ENCODE measurements at regions not wholly inside any gene's neighbourhood (a gene's known extent, or its start where the extent isn't known, plus 50 kb on each side); places are given as distances from the start of the nearest gene placed in this dataset.

DNA sequence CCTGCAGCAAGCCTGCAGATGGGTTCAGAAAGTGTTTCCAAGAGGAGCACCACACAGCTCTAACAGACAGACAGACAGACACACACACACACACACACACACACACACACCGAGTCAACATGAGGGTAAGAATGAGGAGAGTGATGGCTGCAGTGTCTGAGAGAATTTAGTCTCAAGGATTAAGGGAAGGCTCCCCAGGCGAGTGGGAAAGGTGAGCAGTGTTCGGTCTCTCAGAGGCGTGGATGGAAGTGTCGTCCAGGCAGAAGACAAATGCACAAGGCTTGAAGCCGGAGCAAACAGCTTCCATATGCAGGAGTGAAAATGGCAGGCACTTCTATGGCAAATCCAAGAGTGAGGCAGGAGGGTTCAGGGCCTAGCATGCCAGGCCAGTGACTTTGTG, 770.1 kb downstream of the KCNJ18 start:
- Histone ChIP-seq H3K27ac (ENCODE audit: low read length) (no peak overlapping the region), H3K27me3 (ENCODE audit: control insufficient read depth, insufficient read depth, low read length) (no peaks in the 10 kb centered on the region), H3K4me3 (ENCODE audit: low read depth in 2 of 2, low read length in 2 of 2) (no peak overlapping the region), H3K36me3 (ENCODE audit: control insufficient read depth, insufficient read depth, low read length) (no peaks in the 10 kb centered on the region), H3K9me3 (ENCODE audit: control insufficient read depth, insufficient read depth, low read depth, low read length) (no peaks in the 10 kb centered on the region), H3K4me1 (ENCODE audit: control insufficient read depth, insufficient read depth, low read length) (no peaks in the 10 kb centered on the region)
- ChIA-PET POLR2A (no interaction called here), CTCF (no interaction called here)
- ATAC-seq (no peak), DNase-seq (ENCODE audit: low read depth, low spot score) (no peak)
- no TSS peak for BruUV-seq (replicated peaks)
- TF ChIP-seq, protein P1, sequence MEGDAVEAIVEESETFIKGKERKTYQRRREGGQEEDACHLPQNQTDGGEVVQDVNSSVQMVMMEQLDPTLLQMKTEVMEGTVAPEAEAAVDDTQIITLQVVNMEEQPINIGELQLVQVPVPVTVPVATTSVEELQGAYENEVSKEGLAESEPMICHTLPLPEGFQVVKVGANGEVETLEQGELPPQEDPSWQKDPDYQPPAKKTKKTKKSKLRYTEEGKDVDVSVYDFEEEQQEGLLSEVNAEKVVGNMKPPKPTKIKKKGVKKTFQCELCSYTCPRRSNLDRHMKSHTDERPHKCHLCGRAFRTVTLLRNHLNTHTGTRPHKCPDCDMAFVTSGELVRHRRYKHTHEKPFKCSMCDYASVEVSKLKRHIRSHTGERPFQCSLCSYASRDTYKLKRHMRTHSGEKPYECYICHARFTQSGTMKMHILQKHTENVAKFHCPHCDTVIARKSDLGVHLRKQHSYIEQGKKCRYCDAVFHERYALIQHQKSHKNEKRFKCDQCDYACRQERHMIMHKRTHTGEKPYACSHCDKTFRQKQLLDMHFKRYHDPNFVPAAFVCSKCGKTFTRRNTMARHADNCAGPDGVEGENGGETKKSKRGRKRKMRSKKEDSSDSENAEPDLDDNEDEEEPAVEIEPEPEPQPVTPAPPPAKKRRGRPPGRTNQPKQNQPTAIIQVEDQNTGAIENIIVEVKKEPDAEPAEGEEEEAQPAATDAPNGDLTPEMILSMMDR (IDR thresholded peaks at IDR 0.05) = no peak
- intact Hi-C loops (cut with micrococcal nuclease; ENCODE audit: unreplicated experiment) (no loop called here), in situ Hi-C loops (cut with HindIII; ENCODE audit: low pct_unique_long_range_greater_than_20kb, low sequenced_read_pairs) (no loop called here)

DNA sequence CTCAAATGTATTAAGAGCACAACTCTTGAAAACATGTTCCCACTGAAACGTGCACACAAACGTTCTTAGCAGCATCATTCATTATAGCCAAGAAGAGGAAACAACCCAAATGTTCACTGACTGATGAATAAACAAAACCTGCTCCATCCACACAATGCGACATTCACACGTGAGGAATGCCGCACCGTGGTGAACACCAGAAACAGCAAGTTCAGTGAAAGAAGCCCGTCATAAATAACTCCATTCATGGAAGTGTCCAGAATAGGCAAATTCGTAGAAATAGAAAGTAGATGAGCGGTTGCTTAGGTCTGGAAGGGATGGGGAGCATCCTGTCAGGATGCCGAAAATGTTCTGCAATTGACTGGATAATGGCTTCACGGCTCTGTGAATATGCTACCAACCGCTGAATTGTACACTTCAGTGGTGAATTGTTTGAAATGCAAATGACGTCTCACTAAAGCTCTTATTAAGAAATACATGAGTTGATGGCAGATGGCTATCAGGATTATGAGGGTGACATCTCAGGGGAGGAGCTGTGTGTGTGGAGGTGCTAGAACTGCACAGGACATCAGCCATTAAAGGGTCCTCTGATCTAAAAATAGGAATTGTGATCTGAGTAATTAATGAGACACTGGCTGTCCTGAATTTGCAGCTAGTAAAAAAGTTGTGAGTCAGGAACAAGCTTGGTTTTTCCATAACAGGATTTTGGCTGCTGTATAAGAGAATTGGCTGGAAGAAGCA, 771.0 kb downstream of the KCNJ18 start:
- Histone ChIP-seq H3K4me3 (ENCODE audit: low read depth in 2 of 2, low read length in 2 of 2) (no peak overlapping the region), H3K27me3 (ENCODE audit: control insufficient read depth, insufficient read depth, low read length) (no peaks in the 10 kb centered on the region), H3K4me1 (ENCODE audit: control insufficient read depth, insufficient read depth, low read length) (no peaks in the 10 kb centered on the region), H3K36me3 (ENCODE audit: control insufficient read depth, insufficient read depth, low read length) (no peaks in the 10 kb centered on the region), H3K9me3 (ENCODE audit: control insufficient read depth, insufficient read depth, low read depth, low read length) (no peaks in the 10 kb centered on the region), H3K27ac (ENCODE audit: low read length) (no peak overlapping the region)
- in situ Hi-C loops (cut with HindIII; ENCODE audit: low pct_unique_long_range_greater_than_20kb, low sequenced_read_pairs) (no loop called here), intact Hi-C loops (cut with micrococcal nuclease; ENCODE audit: unreplicated experiment) (no loop called here)
- no peak for ATAC-seq
- no peak for TF ChIP-seq POLR2AphosphoS5 (IDR thresholded peaks at IDR 0.05; ENCODE audit: low read depth, low read length)
- TF ChIP-seq, protein P1 (IDR thresholded peaks at IDR 0.05) = no peak
- TF ChIP-seq, protein P2, sequence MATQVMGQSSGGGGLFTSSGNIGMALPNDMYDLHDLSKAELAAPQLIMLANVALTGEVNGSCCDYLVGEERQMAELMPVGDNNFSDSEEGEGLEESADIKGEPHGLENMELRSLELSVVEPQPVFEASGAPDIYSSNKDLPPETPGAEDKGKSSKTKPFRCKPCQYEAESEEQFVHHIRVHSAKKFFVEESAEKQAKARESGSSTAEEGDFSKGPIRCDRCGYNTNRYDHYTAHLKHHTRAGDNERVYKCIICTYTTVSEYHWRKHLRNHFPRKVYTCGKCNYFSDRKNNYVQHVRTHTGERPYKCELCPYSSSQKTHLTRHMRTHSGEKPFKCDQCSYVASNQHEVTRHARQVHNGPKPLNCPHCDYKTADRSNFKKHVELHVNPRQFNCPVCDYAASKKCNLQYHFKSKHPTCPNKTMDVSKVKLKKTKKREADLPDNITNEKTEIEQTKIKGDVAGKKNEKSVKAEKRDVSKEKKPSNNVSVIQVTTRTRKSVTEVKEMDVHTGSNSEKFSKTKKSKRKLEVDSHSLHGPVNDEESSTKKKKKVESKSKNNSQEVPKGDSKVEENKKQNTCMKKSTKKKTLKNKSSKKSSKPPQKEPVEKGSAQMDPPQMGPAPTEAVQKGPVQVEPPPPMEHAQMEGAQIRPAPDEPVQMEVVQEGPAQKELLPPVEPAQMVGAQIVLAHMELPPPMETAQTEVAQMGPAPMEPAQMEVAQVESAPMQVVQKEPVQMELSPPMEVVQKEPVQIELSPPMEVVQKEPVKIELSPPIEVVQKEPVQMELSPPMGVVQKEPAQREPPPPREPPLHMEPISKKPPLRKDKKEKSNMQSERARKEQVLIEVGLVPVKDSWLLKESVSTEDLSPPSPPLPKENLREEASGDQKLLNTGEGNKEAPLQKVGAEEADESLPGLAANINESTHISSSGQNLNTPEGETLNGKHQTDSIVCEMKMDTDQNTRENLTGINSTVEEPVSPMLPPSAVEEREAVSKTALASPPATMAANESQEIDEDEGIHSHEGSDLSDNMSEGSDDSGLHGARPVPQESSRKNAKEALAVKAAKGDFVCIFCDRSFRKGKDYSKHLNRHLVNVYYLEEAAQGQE (IDR thresholded peaks at IDR 0.05; ENCODE audit: insufficient read depth in 1 of 2, low read depth in 2 of 2, low read length in 1 of 2) = no peak
- no peak for TF ChIP-seq SIN3A (IDR thresholded peaks at IDR 0.05; ENCODE audit: borderline replicate concordance, insufficient read depth, low read depth, low read length)
- TF ChIP-seq TCF7L2 (IDR thresholded peaks at IDR 0.05; ENCODE audit: low read depth, low read length) = no peak
- no TSS peak for BruUV-seq (replicated peaks)
- POLR2A ChIA-PET = no interaction called here
- DNase-seq (ENCODE audit: low read depth, low spot score) = no peak
- CTCF ChIA-PET = no interaction called here

Data from Panc1 (cell line).